Stimulated activated naive B cell treated with anti-CD40 and anti-IgM and Interleukin-4, amounts not matched to agents 10 μg/mL and 1 μg/mL and 100 μg/mL, for 72 hours (primary cell): ENCODE measurements at regions not wholly inside any gene's neighbourhood (a gene's known extent, or its start where the extent isn't known, plus 50 kb on each side); places are given as distances from the start of the nearest gene placed in this dataset.

Source experiments
- ATAC-seq, 2 donors: fragments of 150-1000 bp; cut with Tn5 transposase; replicated peaks; 2 replicates each; pipeline ENCODE4 v1.10.0; 2021; ENCODE audit warnings: moderate library complexity in 1 of 2
- DNase-seq: peaks from one replicate; pipeline ENCODE4 v3.0.0; 2021
- H3K27ac Mint-ChIP-seq: one replicate; pipeline ENCODE4 v1.8.0; 2022; ENCODE audit warnings: mild to moderate bottlenecking, mixed read lengths
- H3K27me3 Mint-ChIP-seq, 2 donors: one replicate each; pipeline ENCODE4 v1.8.0; 2022; ENCODE audit warnings: mixed read lengths in 2 of 2
- H3K36me3 Mint-ChIP-seq, 2 donors: one replicate each; pipeline ENCODE4 v1.8.0; 2022; ENCODE audit warnings: mixed read lengths in 2 of 2, mild to moderate bottlenecking in 1 of 2
- H3K4me1 Mint-ChIP-seq, 2 donors: one replicate each; pipeline ENCODE4 v1.8.0; 2022; ENCODE audit warnings: mixed read lengths in 2 of 2, mild to moderate bottlenecking in 1 of 2
- H3K4me3 Mint-ChIP-seq, 2 donors: one replicate each; pipeline ENCODE4 v1.8.0; 2022; ENCODE audit warnings: mild to moderate bottlenecking in 2 of 2, mixed read lengths in 2 of 2, moderate library complexity in 1 of 2
- H3K9me3 Mint-ChIP-seq, 2 donors: one replicate each; pipeline ENCODE4 v1.8.0; 2022; ENCODE audit warnings: mixed read lengths in 2 of 2, mild to moderate bottlenecking in 1 of 2

- ATAC-seq (no peak), DNase-seq (no peak)
- Mint-ChIP-seq H3K9me3 (no peaks in the 10 kb centered on the region), H3K36me3 (no peaks in the 10 kb centered on the region), H3K27ac (no peak overlapping the region), H3K27me3 (no peaks in the 10 kb centered on the region), H3K4me1 (no peaks in the 10 kb centered on the region), H3K4me3 (no peak overlapping the region)
These were observed 120.9 kb downstream of the CRPPA start for GRCh38 chr7:16300361-16300895.

GRCh38 chr7:16299853-16300252 is 121.5 kb downstream of the CRPPA start:
- H3K36me3 Mint-ChIP-seq: no peaks in the 10 kb centered on the region
- H3K27me3 Mint-ChIP-seq: no peaks in the 10 kb centered on the region
- ATAC-seq (no peak), DNase-seq (no peak)
- H3K4me3 Mint-ChIP-seq: no peak overlapping the region
- H3K4me1 Mint-ChIP-seq: no peaks in the 10 kb centered on the region
- H3K27ac Mint-ChIP-seq: no peak overlapping the region
- no peaks in the 10 kb centered on the region for H3K9me3 Mint-ChIP-seq

GRCh38 chr7:16298221-16298620 is 123.1 kb downstream of the CRPPA start:
- Mint-ChIP-seq H3K4me3 (no peak overlapping the region), H3K27me3 (no peaks in the 10 kb centered on the region), H3K27ac (no peak overlapping the region), H3K4me1 (no peaks in the 10 kb centered on the region), H3K36me3 (no peaks in the 10 kb centered on the region), H3K9me3 (no peaks in the 10 kb centered on the region)
- DNase-seq (no peak), ATAC-seq (no peak)

GRCh38 chr7:16295558-16295957 is 125.8 kb downstream of the CRPPA start:
- Mint-ChIP-seq H3K36me3 (no peaks in the 10 kb centered on the region), H3K4me3 (no peak overlapping the region), H3K27me3 (no peaks in the 10 kb centered on the region), H3K4me1 (no peaks in the 10 kb centered on the region), H3K27ac (no peak overlapping the region), H3K9me3 (no peaks in the 10 kb centered on the region)
- ATAC-seq (no peak), DNase-seq (no peak)

- Mint-ChIP-seq H3K27ac (no peak overlapping the region), H3K36me3 (no peaks in the 10 kb centered on the region), H3K4me1 (no peaks in the 10 kb centered on the region), H3K4me3 (no peak overlapping the region), H3K27me3 (no peaks in the 10 kb centered on the region), H3K9me3 (peaks cover 4 to 5% of the 10 kb centered on the region in 2 donors)
- ATAC-seq: no peak
- DNase-seq: no peak
These were observed 127.5 kb downstream of the CRPPA start for GRCh38 chr7:16293669-16294425.

GRCh38 chr7:16284581-16284980 is 136.8 kb downstream of the CRPPA start:
- Mint-ChIP-seq H3K27me3 (no peaks in the 10 kb centered on the region), H3K4me3 (no peak overlapping the region), H3K9me3 (peaks cover 4 to 9% of the 10 kb centered on the region in 2 donors), H3K27ac (no peak overlapping the region), H3K36me3 (no peaks in the 10 kb centered on the region), H3K4me1 (no peaks in the 10 kb centered on the region)
- ATAC-seq (no peak), DNase-seq (no peak)

- Mint-ChIP-seq H3K9me3 (no peaks in the 10 kb centered on the region), H3K27me3 (no peaks in the 10 kb centered on the region), H3K36me3 (no peaks in the 10 kb centered on the region), H3K4me3 (no peak overlapping the region), H3K27ac (no peak overlapping the region), H3K4me1 (no peaks in the 10 kb centered on the region)
- DNase-seq (no peak), ATAC-seq (no peak)
These were observed 143.1 kb downstream of the CRPPA start for GRCh38 chr7:16278167-16278787.

GRCh38 chr7:16271990-16272665 is 149.2 kb downstream of the CRPPA start:
- H3K4me1 Mint-ChIP-seq: peaks cover 0 to 5% of the 10 kb centered on the region in 2 donors
- H3K4me3 Mint-ChIP-seq: no peak overlapping the region
- no peaks in the 10 kb centered on the region for H3K27me3 Mint-ChIP-seq

GRCh38 chr7:16271355-16271915 is 149.9 kb downstream of the CRPPA start:
- Mint-ChIP-seq H3K36me3 (no peaks in the 10 kb centered on the region), H3K27me3 (no peaks in the 10 kb centered on the region), H3K27ac (no peak overlapping the region), H3K4me3 (no peak overlapping the region), H3K4me1 (peaks cover 0 to 5% of the 10 kb centered on the region in 2 donors), H3K9me3 (no peaks in the 10 kb centered on the region)
- no peak for DNase-seq
- ATAC-seq: no peak

More at GRCh38 chr7:16271990-16272665, 149.2 kb downstream of the CRPPA start:
- no peak overlapping the region for H3K27ac Mint-ChIP-seq
- no peaks in the 10 kb centered on the region for H3K9me3 Mint-ChIP-seq
- ATAC-seq: no peak
- DNase-seq: no peak
- no peaks in the 10 kb centered on the region for H3K36me3 Mint-ChIP-seq

- Mint-ChIP-seq H3K4me1 (peaks cover 0 to 5% of the 10 kb centered on the region in 2 donors), H3K27ac (no peak overlapping the region), H3K27me3 (no peaks in the 10 kb centered on the region), H3K9me3 (no peaks in the 10 kb centered on the region), H3K36me3 (no peaks in the 10 kb centered on the region), H3K4me3 (no peak overlapping the region)
- ATAC-seq (no peak), DNase-seq (no peak)
These were observed 150.5 kb downstream of the CRPPA start for GRCh38 chr7:16270844-16271243.

- H3K4me3 Mint-ChIP-seq: no peak overlapping the region
- H3K4me1 Mint-ChIP-seq: peaks cover 0 to 5% of the 10 kb centered on the region in 2 donors
- ATAC-seq (no peak), DNase-seq (no peak)
- H3K27ac Mint-ChIP-seq: no peak overlapping the region
- no peaks in the 10 kb centered on the region for H3K36me3 Mint-ChIP-seq
- no peaks in the 10 kb centered on the region for H3K27me3 Mint-ChIP-seq
- H3K9me3 Mint-ChIP-seq: no peaks in the 10 kb centered on the region
These were observed 152.2 kb downstream of the CRPPA start for GRCh38 chr7:16268821-16269768.

GRCh38 chr7:16267953-16268820 is 153.2 kb downstream of the CRPPA start:
- no peak overlapping the region for H3K27ac Mint-ChIP-seq
- H3K9me3 Mint-ChIP-seq: no peaks in the 10 kb centered on the region

GRCh38 chr7:16266877-16267276 is 154.5 kb downstream of the CRPPA start:
- Mint-ChIP-seq H3K27ac (no peak overlapping the region), H3K27me3 (no peaks in the 10 kb centered on the region), H3K4me1 (peaks cover 0 to 5% of the 10 kb centered on the region in 2 donors), H3K4me3 (no peak overlapping the region), H3K9me3 (no peaks in the 10 kb centered on the region), H3K36me3 (no peaks in the 10 kb centered on the region)
- ATAC-seq (no peak), DNase-seq (no peak)

More at GRCh38 chr7:16267953-16268820, 153.2 kb downstream of the CRPPA start:
- DNase-seq: no peak
- no peaks in the 10 kb centered on the region for H3K27me3 Mint-ChIP-seq
- ATAC-seq: no peak
- H3K4me1 Mint-ChIP-seq: peaks cover 0 to 5% of the 10 kb centered on the region in 2 donors
- H3K4me3 Mint-ChIP-seq: no peak overlapping the region
- no peaks in the 10 kb centered on the region for H3K36me3 Mint-ChIP-seq
